NCI-H1105 (cell line): ENCODE measurements at regions not wholly inside any gene's neighbourhood (a gene's known extent, or its start where the extent isn't known, plus 50 kb on each side); places are given as distances from the start of the nearest gene placed in this dataset.
"Not testable (repeated sequence)": the region's sequence is repeated elsewhere in the genome, so short reads cannot be mapped to it uniquely, and the experiment has no call there.

ENCODE experiments used
- DNase-seq: peaks from one replicate; lab custom pipeline; 2025; lab: John Stamatoyannopoulos, UW

DNA sequence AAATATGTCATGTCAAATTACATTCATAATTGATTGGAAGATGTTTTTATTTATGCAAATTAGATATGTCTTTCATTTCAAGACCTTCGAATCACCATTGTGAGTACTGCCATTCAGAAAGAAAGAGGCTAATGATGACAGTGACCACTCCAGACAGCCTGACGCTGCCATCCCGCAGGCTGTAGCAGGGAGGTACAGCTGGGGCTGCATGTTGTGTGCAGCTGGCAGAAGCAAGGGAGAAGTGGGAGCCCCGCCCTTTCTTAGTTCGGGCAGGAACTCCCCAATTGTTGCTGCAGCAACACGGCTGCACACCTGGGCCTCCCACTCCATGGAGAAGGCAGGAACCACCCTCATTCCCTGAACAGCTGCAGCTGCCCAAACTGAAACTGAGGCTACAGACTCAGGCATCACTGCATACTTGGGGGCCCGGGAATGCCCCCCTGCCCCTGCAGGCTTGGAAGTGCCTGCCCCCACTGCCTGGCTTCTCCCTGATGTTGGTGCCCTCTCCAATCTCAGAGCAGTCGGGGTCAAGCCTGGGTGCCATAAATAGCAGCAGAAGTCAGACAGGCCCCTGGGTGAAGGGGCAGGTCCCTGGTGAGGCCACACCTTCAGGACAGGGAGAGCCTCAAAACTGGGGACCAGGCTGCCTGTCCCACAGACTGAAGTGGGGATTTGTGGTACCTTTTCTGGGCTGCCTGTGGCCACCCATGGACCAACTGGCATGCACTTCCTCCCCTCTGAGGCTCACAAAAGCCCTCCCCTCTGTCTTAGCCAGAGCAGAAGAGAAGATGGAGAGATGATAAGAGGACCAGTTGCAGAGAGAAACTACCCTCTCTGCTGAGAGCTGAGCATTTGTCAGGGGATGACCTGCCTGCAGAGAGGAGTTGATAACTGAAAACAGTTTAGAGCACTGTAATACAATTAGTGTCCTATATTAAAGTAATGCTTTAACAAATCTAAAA, 964.6 kb downstream of the SI start:
- no peak for DNase-seq

DNA sequence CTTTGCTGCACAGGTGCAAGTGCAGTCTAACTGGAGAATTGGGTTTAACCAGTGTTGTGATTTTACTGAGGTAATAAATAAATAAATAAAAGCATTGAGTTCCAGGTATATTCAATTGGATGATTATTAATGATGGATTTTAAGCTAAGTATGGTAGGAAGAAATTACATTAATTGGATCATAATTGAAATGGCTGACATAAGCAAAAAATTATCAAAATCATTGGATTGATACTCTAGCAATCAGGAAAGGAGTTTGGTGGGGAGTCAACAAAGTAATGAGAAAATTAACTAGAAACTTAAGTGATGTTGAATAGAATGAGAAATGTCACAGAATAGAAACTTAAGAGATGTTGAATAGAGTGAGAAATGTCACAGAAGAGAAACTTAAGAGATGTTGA, 981.9 kb downstream of the SI start:
- DNase-seq: no peak

DNA sequence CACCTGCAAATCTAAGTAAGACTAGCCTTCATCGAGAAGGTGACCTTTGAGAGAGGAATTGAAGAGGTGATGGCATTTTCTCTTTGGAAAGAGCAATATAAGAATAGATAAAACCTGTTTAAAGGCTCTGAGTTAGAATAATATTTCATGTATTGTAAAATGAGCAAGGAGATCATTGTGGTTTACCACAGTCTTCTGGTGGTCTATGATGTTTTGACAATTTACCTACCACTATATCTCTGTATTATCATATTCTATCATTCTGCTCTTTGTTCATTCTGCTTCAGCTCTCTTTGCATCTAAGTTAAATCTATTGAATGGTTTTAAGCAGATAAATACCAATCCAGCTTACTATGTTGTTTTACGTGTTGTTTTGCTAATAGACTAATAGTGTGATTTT, 982.3 kb downstream of the SI start:
- no peak for DNase-seq

DNA sequence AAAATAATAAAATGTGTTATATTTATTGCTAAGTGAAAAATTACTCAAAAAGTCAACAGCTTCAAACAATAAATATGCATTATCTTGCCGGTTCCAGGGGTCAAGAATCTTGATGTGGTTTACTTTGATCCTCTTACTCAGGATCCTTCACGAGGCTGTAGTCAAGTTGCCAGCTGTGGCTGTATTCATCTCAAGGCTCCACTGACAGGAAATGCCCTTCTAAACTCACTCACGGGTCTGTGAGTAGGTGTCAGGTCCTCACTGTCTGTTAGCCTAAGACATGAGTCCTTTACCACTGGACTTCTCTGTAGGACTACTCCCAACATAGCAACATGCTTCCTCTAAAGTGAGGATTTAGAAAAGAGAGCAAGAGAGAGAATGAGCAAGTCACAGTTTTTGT, 983.0 kb downstream of the SI start:
- no peak for DNase-seq

DNA sequence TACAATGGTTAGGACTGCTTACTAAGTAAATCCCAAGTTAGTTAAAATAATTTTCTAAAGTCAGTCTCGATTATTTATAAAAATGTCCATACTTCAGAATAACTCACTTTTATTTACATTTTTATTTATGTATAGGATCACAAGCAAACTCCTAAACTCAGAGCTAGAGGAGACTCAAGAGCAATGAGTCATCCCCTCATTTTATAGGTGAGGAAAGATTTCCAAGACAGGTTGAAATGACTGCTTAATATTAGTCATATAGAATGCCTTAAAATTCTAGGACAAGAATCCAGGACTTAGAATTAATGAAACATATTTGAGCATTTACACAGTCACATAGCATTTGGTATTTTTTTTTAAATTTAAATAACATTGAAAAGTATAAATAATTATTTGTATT, 983.8 kb downstream of the SI start:
- DNase-seq: no peak

DNA sequence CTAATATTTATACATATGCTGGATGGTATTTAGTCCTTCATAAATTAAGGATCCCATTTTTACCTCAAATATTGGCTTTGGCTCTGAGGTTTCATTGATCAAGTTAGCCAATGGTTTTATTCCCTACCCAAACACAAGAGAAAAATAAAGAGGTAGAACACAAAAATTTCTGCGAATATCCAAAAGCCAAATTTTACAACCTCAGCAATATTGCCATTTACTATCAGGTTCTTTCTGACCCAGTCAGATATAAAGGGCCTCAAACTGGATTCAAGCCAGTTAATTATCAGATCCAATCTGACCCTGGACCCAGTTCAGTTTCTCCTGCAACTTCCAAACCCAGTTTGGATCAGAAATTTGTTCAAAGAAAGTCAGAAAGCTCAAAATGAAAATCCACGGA, 998.1 kb downstream of the SI start:
- DNase-seq: no peak

DNA sequence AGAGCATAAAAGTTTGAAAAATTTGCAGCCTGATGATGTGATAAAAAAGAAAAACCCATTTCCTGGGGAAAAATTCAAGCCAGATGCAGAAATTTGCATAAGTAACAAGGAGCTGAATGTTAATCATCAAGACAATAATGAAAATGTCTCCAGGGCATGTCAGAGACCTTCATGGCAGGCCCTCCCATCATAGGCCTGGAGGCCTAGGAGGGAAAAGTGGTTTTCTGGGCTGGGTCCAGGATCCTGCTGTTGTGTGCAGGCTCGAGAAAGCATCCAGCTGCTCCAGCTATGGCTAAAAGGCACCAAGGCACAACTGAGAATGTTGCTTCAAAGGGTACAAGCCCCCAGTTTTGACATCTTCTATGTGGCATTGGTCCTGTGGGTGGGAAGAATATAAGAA, 1014.0 kb downstream of the SI start:
- DNase-seq: no peak

DNA sequence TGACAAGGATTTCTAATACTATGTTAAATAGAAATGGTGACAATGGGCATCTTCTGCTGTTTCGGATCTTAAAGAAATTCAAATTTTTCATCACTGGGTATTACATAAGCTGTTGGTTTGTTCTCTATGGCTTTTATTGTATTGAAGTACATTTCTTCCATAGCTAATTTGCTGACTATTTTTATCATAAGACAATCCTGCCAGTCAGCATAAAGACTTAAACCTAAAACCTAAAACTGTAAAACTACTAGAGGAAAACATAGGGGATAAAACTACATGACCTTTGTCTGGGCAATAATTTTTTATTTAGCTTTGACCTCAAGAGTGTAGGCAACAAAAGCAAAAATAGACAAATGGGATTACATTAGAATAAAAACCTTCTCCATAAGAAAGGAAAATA, 1017.4 kb downstream of the SI start:
- no peak for DNase-seq

DNA sequence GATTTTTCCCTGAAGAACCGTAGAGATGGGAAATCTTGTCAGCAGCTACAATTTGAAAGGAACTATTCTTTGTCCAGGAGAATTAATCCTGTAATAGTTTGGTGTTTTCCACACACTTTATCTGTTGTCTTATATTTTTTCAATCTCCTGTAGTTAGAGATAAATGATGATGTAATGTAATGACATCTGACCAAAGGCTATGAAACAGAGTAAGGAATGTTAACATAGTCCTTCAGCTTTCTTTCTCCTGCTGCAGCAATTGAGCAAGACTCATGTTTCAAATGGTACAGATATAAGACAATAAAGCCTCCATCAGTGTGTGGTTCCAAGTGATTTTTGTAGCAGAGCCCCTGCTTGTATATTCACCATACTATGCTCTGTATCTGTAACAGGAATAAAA, 1028.4 kb downstream of the SI start:
- DNase-seq: no peak

DNA sequence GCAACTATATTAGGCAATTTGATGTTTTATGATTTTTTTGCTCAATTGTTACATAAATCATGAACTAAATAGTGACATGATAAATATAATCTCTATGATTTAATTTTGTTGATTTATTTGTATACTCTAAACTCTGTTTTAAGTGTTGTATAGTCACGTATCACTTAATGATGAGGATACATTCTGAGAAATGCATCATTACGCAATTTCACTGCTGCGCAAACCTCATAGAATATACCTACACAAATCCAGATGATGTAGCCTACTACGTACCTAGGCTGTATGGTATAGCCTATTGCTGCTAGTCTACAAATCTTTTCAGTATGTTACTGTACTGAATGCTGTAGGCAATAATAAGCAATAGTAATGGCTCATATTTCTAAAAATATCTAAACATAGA, 1029.8 kb downstream of the SI start:
- DNase-seq: no peak

DNA sequence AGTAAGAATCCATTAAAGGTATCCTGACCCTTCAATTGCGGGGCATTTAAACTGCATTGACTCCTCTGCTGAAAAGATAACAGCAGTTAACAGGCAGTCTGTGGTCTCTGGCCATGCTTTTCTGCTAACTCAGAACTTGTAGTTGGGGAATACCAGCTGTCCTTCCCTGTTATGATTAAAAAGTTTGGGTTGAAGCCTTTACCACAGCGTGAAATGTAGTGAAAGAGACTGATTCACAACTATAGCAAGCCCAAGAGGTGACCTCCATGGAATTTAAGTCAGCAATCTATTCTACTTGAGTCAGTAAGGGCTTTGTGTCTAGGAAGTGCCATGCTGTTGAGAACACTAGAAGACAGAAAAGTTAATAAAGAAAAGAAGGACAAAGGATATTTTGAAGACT, 1037.3 kb downstream of the SI start:
- DNase-seq: no peak

DNA sequence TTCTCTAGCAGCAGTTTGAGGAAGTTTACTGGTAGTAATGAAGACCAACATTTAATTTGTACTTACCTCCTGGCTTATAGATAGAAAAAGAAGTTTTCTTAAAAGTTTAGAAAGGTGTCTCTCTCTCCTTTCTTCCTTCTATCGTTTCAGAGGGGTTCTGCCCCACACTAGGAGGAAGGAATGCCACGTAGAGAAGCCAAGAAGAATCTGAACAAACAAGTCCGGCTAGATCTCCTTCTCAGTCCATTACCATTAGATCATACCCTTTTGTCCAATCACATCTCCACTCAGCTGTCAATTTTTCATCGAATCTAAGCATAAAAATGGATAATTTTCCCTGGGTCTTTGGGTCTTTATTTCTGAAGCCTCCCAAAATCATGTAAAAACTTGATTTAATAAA, 1048.1 kb downstream of the SI start:
- DNase-seq: no peak

DNA sequence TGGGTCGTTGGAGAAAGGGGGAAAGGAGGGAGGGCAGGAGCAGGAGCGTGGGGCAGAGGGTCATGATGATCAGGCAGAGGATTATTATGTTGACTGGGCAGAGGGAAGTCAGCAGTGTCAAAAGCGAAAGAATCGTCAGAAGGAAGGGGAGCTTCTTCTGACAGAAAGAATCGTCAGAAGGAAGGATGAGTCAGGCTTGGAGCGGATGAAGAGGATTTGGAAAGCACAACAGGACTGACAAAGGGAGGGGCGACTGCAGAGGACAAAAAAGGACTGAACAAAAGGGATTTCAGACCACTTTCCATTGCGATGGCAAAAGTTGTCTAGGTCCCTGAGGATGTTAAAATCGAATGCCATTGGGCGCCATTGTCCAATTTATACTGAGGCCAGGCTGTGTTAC, 1053.5 kb downstream of the SI start:
- DNase-seq: no peak

DNA sequence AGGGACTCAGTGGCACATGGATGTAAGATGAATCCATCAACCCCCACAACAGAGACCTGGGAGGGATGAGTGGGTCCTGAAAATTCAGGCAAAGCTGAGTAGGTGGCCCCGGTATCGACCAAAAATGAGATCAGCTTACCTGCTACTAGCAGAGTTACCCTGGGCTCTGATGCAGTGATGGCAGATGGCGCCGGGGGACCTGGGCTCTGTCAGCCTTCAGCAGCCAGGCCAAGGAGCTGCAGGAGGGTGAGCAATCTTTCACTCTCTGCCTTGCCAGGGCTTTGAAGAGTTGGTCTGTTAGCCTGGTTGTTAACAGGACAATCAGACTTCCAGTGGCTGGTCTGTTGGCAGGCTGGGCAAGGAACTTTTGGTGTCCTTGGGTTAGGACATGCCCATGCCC, 1054.8 kb downstream of the SI start:
- DNase-seq: no peak

DNA sequence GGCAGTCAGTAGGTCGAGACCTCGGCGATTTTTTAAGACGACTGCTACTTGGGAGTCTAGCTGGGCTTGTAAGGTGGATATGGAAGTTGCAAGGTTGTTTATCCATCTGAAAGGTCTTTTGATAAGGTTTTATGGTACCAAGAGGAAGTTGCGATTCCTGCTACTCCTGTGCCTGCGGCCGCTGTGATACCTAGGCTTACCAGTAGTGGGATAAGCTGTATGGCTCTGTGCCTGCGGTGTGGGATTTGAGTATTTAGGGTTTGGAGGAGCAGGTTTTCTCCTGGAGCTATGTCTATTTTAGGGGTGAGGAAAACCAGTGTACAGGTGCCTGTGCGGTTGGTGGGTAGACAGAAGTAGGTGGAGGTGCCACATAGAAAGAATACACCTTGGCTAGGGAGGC, 1059.8 kb downstream of the SI start:
- no peak for DNase-seq

DNA sequence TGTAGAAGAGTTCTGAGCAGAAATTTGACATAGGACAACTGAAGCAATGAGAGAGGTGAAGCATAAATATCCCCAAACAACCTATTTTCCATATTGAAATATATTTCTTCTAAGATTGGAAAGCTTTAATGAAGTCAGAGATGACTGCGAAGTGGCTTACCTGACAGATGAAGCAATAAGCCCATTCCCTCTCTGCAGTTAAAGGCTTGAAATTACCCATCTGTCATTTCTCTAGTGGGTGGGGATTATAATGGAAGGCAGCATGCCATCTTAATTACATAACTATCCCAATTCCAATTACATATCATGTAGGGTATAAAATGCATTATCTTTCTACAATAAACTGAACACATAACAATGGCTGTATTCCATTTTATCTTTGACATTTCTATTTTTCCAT, 1070.5 kb downstream of the SI start:
- DNase-seq: no peak

DNA sequence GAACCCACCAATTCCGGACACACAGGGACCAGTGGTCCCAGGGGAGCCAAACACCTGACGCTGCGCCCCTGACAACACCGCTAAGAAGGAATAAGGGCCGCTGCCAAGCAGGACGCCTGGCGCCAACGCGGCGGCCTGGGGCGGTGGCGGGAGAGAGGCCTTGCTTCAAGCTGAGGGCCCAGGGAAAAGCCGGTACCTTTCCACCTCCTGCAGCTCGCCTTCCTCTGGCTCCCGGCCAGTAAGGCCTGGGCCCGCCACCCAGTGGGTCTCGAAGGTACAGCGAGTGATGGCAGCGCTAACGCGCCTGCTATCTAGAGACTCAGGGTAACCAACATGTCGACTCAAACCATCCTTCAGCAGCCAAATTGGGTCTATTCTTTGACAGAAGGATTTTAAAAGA, 1074.1 kb downstream of the SI start:
- no peak for DNase-seq

DNA sequence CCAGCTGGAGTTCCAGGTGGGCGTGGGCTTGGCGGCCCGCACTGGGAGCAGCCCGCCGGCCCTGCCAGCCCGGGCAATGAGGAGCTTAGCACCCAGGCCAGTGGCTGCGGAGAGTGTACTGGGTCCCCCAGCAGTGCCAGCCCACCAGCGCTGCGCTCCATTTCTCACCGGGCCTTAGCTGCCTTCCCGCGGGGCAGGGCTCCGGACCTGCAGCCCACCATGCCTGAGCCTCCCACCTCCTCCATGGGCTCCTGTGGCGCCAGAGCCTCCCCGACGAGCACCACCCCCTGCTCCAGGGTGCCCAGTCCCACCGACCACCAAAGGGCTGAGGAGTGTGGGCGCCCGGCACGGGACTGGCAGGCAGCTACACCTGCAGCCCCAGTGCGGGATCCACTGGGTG, 1075.3 kb downstream of the SI start:
- DNase-seq: not testable (repeated sequence)

DNA sequence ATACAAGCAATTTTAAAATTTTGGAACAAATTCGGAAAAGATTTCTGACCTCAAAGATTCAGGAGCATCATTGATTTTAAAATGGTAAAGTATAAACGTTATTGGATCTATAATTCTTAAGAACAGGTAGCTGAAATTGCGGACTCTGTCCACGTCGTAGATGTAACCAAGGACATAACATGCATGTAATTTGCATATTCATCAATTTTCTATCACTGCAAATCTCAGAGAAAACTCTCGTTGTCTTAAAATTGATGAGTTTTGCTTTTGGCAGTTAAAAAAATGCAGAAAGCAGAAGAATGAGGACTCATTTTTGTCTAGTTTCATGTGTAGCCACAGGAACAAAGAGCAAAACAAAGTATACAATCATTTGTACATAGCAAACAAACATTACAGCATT, 1094.4 kb downstream of the SI start:
- no peak for DNase-seq

DNA sequence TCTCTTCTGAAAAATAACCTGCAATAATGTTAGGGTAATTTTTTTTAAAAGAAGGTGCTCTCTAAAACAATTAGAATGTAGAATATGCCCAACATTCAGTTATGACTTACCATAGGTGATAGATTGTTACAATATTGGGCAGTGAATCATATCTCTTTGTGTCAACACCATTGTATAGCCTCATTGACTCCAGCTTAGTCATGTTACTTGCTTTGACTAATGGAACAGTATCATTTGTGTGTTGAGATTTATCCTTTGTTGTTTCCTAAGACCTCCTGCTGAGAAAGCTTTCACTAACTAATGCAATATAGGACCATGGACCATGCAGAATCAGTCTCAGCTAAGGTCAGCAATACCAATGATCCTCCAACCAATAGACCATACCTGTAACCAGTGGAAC, 1106.4 kb downstream of the SI start:
- no peak for DNase-seq

DNA sequence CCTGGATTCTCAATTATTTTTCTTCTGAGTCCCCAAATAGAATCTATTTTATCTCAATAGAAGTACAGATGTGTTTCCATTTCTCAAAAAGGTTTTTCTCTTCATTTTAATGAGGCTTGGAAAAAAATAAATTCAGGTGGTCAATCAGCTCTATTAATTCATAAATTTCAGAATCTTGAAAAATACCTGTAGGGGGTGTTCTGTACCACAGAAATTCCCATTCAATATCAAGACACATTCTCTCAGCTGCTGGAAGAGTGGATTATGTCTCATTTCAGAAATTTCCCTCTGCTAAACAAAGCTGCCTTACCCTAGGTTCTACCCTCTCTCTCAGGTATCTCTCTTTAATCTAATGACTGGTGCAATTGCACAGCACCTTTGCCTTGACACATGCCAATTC, 1121.2 kb downstream of the SI start:
- no peak for DNase-seq

DNA sequence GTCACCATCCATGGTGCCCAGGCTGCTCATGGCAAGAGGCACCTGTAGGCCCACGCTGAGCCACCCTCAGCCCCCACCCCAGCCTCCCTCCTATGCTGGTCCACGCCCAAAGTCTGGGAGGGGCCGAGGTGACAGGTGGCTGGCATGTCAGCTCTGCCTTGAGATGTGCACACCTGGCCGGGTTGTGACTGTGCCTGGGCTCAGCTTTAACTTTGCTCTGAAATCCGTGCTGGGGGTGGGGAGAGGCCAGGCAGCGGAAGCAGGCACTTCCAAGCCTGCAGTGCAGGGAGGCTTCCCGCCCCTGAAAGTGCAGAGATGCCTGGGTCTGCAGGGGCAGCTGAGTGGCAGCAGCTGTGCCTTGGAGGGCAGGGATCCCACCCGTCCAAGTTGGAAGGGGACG, 1124.8 kb downstream of the SI start:
- DNase-seq: no peak

DNA sequence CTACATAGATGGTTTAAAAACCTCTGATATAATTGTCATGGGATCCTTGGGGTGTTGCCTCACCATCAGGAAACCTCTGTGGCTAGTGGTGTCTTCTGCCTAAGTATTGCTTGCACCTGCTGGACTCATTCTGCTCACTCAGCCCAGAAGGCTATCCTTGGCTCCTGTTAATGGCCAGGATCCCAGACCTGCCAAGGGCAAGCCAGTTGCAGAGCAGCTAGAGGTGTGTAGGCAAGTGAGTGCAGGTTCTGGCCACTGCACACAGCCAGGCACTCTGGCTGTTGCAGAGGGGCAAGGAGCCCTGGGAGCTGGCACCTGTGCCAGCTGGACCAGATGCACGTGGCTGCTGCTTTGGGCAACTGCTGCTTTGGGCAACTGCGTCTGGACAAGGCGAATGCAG, 1125.8 kb downstream of the SI start:
- DNase-seq: no peak

DNA sequence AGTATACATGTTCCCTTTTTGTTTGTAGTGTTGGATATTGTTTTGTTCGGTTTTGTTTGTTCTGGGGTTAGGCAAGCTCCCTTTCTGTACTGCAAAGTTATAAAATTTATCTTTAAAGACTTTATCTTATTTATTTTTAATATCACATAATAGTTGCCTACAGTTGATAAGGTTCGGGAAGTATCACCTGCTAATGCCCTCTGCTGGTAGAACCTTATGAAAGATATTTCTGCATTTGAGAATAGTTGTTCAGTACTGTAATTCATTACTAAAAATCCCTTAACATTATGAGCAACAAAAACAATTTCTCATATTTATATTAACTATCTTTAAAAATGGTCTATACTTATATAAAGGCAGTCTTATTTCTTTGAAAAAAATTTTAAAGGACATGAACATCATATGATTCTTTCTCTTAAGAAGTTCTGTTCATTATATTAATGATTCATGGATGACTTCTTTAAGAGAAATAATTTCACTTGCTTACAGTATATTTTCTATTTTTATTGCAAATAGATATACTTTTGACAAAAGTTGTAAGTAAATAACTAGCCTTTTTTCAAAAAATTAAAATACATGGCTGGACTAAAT, 1126.8 kb downstream of the SI start:
- DNase-seq: peak; percentile 16
